GM21737 (cell line): ENCODE measurements at regions not wholly inside any gene's neighbourhood (a gene's known extent, or its start where the extent isn't known, plus 50 kb on each side); places are given as distances from the start of the nearest gene placed in this dataset.

ENCODE experiments used
- ATAC-seq: cut with Tn5 transposase; IDR thresholded peaks from one replicate; pipeline ENCODE4 v1.9.1; 2021; ENCODE audit warnings: mild to moderate bottlenecking, moderate library complexity; ENCODE audit not compliant: unreplicated experiment

GRCh38 chr13:106182404-106182803 is 353.1 kb downstream of the EFNB2 start:
- ATAC-seq, result no peak

DNA sequence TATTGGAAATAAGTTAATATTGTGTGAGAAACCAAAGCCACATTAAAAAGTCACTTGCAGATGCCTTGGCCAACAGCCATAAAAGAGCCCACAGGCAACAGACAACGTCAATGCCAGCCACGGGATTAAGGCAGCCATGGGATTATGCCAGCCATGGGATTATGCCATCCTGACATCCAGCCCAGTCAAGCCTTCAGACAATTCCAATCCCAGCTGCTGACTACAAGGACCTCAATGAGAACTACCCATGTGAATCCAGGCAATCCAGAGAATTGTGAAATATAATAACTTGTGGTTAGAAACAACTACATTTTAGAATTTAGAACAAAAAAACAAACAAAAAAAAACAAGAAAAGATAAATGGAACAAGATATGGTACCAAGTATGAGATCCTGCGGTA is 356.6 kb downstream of the EFNB2 start:
- ATAC-seq, result no peak

- no peak for ATAC-seq
These were observed 358.3 kb downstream of the EFNB2 start for GRCh38 chr13:106177146-106177545.

DNA sequence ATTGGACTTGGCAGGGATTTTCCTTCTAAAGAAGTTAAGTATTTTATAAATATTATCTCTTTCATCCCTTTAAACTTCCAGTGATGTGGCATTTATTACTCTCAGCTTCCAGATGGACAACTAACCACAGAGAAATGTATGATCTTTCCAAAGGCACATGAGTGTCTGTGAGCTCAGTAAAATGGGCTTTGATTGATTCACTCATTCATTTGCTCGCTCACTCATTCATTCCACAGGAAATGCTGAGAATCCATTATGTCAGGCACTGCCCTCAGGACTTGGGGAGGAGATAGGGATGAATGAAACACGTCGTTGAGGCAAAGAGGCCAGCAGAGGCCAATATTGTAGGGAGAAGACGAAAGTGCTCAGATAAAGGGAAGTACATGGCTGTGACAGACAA is 359.3 kb downstream of the EFNB2 start:
- no peak for ATAC-seq

GRCh38 chr13:106173891-106174610 is 361.4 kb downstream of the EFNB2 start:
- ATAC-seq, result no peak

DNA sequence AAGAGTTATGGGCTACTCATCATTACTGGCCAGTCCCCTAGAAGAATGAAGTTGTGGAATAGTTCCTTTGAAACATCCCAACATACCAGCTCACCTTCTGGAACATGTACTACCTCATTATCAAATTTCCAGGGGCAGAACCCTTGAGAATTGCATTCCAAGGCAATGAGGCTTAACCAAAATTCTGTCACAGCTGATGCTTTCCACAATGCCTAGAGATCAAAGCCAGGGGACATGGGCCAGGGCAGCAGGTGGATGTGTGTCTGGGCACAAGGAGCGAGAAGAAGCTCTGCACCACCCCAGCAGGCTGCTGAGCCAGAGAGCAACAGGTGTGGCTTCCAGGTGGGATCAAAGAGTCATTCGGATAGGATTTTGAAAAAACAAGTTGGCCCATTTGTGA is 362.1 kb downstream of the EFNB2 start:
- ATAC-seq, result no peak

GRCh38 chr13:106172176-106172905 is 363.1 kb downstream of the EFNB2 start:
- ATAC-seq, result no peak

DNA sequence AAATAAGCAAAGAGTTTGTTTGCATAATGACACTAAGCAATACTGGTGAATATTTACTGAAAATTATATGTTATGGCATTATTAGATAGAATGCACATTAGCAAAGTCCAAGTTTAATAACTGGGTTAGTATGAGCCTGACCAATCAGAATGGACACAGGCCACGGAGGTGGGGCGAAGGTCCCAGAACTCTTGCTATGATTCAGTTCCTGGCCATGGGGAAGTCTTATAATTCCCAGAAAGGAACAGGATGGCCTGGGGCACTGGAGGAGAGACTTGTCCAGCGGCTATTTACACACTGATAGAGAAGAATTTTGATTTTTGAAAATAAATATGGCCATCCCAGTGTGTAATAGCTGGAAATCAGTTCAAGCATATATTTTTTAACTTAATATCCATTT is 372.0 kb downstream of the EFNB2 start:
- ATAC-seq, result no peak

- no peak for ATAC-seq
These were observed 374.3 kb downstream of the EFNB2 start for GRCh38 chr13:106161146-106161545.

DNA sequence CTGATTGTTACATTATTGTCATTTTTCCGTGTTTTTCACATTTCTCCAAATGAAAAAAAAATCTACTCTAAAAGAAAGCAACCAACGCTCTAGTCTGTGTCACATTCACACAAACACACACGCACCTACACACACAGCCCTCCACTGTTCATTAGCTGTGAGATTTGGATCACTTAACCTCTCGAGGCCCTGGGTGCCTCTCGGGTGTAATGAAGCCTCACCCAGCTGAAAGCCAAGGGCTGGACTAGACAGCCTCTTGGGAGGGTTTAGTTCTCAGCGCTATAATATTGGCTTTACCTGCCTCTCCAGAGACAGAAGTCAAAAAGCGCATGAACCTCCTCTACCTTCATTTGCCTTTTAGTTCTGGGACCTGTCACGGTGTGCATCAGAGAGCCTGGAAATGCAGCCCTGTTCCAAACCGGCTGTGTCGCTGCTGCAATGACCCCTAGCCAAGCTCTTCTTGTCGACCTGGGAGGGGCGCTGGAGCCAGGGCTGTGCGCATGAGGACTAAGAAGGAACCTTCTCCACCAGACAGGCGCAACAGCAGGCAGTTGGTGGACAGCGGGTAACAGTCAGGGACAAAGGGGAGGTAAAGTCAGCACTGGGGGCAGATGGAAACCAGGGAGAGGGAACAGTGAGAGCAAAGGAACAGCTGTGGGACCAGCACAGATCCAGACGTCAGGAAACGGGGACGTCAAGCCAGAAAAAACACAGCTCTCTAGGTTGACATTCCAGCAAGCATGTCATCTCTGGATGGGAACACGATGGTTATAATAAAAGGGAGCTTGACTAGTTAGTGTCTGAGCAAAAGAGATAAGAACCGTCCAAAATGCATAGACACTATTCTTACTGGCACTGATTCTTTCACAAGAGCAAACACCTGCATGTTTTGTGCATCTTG is 375.9 kb downstream of the EFNB2 start:
- no peak for ATAC-seq

DNA sequence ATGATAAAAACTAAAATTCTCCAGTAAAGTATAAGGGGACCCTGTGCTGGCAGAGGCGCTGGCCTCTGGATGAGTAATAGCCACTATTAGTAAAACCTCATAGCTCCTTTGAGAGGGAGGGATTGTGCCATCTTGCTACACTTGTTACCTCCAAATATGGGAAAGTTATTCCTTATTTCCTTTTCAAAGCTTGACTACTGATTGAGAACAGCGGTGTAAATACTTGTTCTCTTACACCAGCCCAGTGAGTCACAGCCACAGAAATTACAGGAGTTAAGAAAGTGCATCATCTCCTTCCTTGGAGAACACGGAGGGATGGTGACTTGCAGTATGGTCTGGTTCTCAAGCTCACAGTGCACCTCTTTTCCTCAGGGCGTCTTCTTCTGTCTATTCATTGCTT is 379.0 kb downstream of the EFNB2 start:
- ATAC-seq, result no peak

- ATAC-seq, result no peak
These were observed 380.1 kb downstream of the EFNB2 start for GRCh38 chr13:106155411-106155810.

- no peak for ATAC-seq
These were observed 381.6 kb downstream of the EFNB2 start for GRCh38 chr13:106153876-106154275.

GRCh38 chr13:106153041-106153440 is 382.4 kb downstream of the EFNB2 start:
- ATAC-seq, result no peak

GRCh38 chr13:106152047-106152446 is 383.4 kb downstream of the EFNB2 start:
- no peak for ATAC-seq

- no peak for ATAC-seq
These were observed 384.3 kb downstream of the EFNB2 start for GRCh38 chr13:106151056-106151699.

DNA sequence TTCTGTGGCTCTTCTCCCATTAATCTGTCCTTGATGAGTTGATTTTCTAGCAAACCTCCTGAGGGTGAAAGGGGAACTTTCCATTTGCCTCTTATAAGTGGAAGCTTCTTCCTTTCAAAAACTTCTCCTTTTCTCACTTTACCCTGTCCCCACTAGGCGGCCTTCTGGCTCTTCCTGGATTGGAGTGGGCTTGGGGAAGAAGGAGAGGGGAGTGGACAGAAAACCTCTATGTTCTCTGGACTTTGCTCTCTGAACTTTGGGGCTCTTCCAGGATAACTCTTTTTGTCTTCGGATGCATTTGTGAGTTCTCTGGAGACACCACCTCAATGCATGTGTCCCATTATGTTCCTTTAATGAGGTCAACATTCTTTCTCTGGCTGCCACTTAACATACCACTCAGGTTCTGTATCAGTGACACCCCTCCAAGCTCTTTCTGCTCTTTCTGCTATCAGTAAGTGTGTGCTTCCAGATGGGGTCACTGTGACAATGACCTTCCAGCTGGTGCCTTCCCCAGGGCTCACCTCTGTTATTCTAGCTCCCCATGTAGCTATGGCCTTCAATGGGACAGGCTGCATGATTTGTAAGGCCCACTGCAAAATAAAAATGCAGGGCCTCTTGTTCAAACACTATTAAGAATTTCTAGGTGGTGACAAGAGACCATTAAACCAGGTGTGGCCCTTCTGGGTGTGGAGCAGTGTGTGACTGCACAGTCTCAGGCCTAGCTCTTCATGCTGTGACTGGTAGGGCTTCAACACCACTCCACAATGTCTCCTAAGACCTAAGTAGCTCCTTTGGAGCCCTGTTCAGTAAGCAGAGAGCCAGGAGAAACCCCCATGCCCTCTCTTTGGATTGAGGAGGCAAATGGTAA is 389.2 kb downstream of the EFNB2 start:
- no peak for ATAC-seq

DNA sequence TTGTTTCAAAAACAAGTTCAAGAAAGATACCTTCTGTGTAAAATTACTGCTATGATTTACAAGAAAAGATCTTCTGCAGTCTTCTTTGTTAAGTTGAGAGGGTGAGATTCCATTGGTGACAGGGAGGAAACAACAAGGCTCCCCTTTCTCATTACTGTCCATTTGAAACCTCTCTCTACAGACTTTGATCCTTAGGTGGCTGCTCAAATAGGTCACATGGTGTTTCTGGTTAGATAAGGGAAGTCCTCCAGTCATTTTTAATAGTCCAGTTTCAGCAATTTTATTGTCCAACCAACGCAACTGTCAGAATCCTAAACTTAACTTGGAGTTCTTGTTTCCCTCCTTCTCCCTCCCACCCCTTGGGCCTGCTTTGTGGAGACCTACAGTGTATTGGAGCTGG is 390.4 kb downstream of the EFNB2 start:
- no peak for ATAC-seq

DNA sequence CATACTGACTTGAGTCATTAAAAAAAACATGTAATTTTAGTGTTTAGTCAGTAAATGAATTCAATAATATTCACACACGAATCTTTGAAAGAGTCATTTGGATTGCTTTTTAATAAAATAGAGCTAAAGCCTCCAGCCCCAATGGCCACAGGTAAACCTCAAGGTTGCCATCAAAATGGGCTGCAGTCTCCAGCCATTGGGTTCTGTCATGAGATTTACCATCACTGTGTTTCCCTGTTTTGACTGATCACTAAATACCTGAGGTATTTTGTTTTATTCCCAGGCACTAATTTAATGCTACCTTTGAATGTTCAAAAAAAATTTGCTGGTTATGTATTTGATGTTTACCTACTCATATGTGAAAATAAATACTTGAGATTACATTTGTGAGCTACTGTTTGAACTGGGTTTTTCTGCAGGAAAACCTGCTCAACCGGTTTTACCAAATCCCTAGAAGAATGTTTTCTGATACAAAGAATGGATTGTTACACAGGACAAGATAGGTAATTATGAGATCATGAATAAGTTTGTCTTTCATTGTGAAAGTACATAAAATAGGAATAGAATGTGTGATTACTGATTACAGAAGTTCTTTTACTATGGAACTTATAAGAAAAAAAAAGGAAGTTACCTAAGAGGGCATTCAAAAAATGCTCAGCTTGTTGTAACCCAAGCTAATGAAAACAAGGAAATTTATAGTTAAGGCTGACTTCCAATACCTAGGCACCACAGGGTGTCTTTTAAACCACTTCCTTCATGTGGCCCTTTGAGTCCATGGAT is 391.3 kb downstream of the EFNB2 start:
- no peak for ATAC-seq
